ENCODE measurements at regions not wholly inside any gene's neighbourhood (a gene's known extent, or its start where the extent isn't known, plus 50 kb on each side); places are given as distances from the start of the nearest gene placed in this dataset.

- TF ChIP-seq ZSCAN31 (CRISPR knock-in tag; IDR thresholded peaks at IDR 0.05; ENCODE audit: low read depth) = no peak
- TF ChIP-seq POLR2A (IDR thresholded peaks at IDR 0.05; ENCODE audit: insufficient read depth in 1 of 2, low read depth in 2 of 2, low read length in 2 of 2) = no peak
- no peak for TF ChIP-seq EZH2 (conservative IDR thresholded peaks at IDR 0.05; ENCODE audit: low read depth, low read length)
- TF ChIP-seq ZNF431 (CRISPR knock-in tag; IDR thresholded peaks at IDR 0.05; ENCODE audit: borderline replicate concordance, low read depth) = no peak
- TF ChIP-seq, protein P1, sequence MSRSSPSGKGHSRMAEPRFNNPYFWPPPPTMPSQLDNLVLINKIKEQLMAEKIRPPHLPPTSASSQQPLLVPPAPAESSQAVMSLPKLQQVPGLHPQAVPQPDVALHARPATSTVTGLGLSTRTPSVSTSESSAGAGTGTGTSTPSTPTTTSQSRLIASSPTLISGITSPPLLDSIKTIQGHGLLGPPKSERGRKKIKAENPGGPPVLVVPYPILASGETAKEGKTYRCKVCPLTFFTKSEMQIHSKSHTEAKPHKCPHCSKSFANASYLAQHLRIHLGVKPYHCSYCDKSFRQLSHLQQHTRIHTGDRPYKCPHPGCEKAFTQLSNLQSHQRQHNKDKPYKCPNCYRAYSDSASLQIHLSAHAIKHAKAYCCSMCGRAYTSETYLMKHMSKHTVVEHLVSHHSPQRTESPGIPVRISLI (CRISPR knock-in tag; IDR thresholded peaks at IDR 0.05; ENCODE audit: borderline replicate concordance) = no peak
- TF ChIP-seq ZHX1 (CRISPR knock-in tag; IDR thresholded peaks at IDR 0.05; ENCODE audit: low read depth) = no peak
- TF ChIP-seq ZNF318 (CRISPR knock-in tag; IDR thresholded peaks at IDR 0.05) = no peak
- TF ChIP-seq, protein P2, sequence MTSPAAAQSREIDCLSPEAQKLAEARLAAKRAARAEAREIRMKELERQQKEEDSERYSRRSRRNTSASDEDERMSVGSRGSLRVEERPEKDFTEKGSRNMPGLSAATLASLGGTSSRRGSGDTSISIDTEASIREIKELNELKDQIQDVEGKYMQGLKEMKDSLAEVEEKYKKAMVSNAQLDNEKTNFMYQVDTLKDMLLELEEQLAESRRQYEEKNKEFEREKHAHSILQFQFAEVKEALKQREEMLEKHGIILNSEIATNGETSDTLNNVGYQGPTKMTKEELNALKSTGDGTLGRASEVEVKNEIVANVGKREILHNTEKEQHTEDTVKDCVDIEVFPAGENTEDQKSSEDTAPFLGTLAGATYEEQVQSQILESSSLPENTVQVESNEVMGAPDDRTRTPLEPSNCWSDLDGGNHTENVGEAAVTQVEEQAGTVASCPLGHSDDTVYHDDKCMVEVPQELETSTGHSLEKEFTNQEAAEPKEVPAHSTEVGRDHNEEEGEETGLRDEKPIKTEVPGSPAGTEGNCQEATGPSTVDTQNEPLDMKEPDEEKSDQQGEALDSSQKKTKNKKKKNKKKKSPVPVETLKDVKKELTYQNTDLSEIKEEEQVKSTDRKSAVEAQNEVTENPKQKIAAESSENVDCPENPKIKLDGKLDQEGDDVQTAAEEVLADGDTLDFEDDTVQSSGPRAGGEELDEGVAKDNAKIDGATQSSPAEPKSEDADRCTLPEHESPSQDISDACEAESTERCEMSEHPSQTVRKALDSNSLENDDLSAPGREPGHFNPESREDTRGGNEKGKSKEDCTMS (CRISPR knock-in tag; conservative IDR thresholded peaks at IDR 0.05) = no peak
Observed at GRCh38 chr3:124063197-124063909, 71.4 kb upstream of the ROPN1 start.

Measured in HepG2 (cell line).